ENCODE measurements at regions not wholly inside any gene's neighbourhood (a gene's known extent, or its start where the extent isn't known, plus 50 kb on each side); places are given as distances from the start of the nearest gene placed in this dataset.
"Not testable (repeated sequence)": the region's sequence is repeated elsewhere in the genome, so short reads cannot be mapped to it uniquely, and the experiment has no call there.

DNA sequence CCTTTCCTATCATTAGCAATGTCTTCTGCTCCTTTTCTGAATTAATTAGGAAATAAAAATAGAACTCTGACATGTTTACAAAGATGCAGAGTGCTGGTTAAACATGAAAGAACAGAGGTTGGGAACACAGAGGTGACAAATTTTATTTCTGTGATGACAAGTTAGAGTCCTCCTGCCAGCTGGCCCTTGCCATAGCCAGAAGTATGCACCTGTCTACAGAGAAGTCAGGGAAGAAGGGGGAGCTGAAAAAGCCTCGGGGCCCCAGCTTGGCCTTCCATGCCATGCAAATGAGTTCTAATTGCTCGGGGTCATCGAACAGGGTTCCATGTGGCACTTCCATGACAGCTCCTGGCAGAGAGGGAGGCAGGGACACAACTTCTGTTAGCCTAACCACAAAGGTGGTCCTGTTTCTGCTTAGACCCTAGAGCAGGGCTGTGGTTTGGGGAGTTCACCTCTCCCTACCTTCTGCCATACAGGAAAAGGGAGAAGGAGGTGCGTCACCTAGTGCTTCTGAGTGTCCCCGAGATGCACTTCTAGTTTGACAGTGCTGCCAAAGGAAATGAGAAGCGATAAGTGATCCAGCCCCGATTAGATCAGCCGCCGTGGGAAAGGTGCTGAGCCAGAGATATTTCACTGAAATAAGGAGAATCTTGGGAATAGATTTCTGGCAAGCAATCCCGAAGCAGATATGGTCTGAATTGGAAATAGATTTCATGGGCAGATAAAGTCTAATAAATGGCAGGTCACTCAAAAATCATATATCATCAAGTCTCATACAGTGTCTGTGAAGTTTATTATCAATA lies 155.8 kb upstream of the FOXN3 start:
- DNase-seq (ENCODE audit: low spot score) (no peak), FAIRE-seq (no peak)

DNA sequence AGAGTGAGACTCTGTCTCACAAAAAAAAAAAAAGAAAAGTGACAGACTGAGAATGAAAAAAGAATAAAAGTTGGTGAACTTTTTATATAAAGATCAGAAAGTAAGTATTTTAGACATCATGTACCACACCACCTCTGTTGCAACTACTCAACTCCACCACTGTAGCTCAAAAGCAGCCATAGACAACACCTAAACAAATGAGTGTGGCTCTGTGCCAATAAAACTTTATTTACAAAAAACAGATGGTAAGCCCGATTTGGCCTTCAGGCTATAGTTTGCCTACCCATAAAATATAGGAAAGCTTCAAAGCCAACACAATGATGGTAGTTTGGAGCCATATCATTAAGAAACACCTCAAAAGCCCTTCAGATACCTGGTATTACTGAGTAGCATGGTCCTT lies 154.5 kb upstream of the FOXN3 start:
- no peak for FAIRE-seq
- DNase-seq (ENCODE audit: low spot score) = no peak

DNA sequence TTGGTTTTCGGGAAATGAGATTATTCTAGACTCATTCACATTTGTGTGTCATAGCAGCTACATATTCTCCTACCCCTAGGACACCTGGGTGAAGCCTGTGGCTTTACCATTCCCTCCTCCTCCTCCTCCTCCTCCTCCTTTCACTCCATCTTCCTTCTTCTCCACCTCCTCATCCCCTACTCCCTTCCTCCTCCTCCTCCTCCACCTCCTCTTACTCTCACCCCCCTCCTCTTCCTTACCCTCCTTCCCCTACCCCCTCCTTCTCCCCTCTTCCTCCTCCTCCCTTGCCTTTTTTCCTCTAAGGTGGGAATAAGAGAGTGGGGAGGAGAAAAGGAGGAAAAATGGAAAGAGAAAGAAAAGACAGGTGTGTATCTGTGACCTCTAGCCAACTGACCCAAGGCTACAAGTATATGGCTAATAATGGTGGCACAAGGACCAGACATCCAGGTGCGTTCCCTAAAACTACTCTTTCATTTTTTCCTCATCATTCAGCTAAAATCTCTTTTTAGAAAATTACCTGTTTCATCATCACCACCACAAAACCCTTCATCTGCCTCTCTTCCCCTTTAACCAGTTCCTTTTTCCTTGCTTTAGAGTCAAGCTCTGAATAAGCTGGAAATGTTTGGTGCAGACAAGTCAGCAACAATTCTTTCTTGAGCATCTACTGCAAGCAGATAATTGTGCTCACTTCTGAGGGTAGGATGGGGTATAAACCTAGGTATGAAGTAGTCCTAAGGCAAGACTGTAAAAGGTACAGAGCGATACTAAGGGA lies 149.8 kb upstream of the FOXN3 start:
- no peak for FAIRE-seq

DNA sequence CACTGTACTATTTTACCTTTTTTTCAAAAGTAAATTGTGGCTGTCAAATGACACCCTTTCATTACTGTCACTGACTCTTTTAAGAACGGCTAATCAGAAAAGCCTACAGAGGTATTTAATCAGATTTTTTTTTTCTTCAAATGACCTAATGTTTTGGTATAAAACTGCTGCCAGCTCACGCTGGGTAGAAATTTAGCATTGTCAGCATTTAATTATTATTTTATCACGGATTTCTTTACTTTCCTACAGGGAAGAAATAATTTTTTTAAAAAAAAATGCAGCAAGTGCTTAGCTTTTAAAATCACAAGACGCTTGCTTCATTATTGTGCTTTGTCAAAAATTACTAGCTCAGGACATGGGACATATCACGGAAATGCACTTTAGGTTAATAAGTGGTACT lies 149.1 kb upstream of the FOXN3 start:
- DNase-seq (ENCODE audit: low spot score) (no peak), FAIRE-seq (no peak)

More for the DNA sequence above, 149.8 kb upstream of the FOXN3 start:
- no peak for DNase-seq (ENCODE audit: low spot score)

DNA sequence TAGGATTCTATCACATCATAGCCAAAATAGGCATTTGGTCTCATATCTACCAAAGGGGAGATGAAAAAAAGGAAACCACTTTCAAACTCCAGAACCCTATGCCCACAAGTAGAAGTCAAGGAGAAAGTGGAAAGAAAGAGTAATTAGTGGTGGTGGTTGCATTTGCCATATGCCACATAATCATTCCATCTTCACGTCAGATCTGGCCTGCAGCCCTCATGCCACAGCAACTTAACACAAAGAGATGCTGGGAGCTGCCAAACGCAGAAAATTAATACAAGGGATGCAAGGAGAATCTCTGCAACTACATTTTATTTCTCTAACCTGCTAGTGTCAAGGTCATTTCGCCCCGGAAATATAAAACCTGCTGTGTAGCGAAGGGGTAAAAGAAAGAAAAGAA lies 148.6 kb upstream of the FOXN3 start:
- no peak for DNase-seq (ENCODE audit: low spot score)
- FAIRE-seq = no peak

DNA sequence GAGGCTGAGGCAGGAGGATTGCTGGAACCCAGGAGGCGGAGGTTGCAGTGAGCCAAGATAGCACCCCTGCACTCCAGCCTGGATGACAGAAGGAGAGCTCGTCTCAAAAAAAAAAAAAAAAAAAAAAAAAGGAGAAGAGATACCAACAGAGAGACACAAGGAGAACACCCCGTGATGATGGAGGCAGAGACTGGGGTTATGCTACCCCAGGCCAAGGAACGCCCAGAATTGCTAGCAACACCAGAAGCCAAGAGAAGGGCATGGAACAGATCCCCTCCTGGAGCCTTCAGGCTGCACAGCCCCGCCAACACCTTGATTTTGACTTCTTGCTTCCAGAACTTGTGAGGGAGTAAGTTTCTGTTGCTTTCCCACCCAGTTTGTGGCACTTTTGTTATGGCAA lies 148.0 kb upstream of the FOXN3 start:
- FAIRE-seq = no peak
- DNase-seq (ENCODE audit: low spot score) = no peak

- FAIRE-seq = no peak
These were observed 147.4 kb upstream of the FOXN3 start for GRCh38 chr14:89564286-89564957.

GRCh38 chr14:89563471-89563870 lies 146.4 kb upstream of the FOXN3 start:
- DNase-seq (ENCODE audit: low spot score) = no peak
- no peak for FAIRE-seq

More at GRCh38 chr14:89564286-89564957, 147.4 kb upstream of the FOXN3 start:
- no peak for DNase-seq (ENCODE audit: low spot score)

DNA sequence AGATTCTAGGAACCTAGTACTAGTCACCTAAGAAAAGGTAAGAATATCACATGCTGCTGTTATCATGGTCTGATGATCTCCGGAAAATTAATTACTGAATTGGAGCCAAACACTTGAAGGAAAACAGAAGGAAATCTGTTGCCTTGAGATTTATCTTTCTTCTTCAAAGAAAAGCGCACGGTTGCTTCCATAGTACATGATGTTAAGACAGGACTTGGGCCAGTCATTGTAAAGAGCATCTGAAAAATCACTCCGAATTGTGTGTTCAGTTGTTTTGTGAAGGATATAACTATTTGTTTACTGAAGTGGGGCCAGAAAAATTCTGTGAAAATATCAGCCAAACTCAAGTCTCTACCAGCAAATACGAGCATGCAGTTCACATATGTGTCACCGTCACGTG lies 134.9 kb upstream of the FOXN3 start:
- no peak for FAIRE-seq
- no peak for DNase-seq (ENCODE audit: low spot score)

DNA sequence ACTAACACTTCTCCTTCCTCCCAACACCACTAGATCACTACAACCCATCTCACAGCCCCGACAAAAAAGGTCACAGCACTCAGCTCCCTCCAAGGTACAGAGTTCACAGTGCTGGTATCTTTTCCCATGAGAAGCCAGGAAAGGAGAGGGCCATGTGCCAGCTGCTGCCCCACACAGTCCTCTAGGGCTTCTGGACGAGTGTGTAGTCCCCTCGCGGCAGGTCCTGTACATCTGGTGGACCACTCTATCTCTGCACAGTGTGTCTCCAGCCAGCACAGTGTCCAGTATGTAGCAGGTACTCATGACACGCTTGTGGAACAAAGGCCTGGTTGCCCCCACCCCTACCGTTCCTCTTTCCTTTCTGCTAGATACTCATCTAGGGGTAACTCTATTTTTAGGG lies 134.4 kb upstream of the FOXN3 start:
- no peak for FAIRE-seq
- no peak for DNase-seq (ENCODE audit: low spot score)

GRCh38 chr14:89550821-89551220 lies 133.8 kb upstream of the FOXN3 start:
- FAIRE-seq (no peak), DNase-seq (ENCODE audit: low spot score) (no peak)

DNA sequence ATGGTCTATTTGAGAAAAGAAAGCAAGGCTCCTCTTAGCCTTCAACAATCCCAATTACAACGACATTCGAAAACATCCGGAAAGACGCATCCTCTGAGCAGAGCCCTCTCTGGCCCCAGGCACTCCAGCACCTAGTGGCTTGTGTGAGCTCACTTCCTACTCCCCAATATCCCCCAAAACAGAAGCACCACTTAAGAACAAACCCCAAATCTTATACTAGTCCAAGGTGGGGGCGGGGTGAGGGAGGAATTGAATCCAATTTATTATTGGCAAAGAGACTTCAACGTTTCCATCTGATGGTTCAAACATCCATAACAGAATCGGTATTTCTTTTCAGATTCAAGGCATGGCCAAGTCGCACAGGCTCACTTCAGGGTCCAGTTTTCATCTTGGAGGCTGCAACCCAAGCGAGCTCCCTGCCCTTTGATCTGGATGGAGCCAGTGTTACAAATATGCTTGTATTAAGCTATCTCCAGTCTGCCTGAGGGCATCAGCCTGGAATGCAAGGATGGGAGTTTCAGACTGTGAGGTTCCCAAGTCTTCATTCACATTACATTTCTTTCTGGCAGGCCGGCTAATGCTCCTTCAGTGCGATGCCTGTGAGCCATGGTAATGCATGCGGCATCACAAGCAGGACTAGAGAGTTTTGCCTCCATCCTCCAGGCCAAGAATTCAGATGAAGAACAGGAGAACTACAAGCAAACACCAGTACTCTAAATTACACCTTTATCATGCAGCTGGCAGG lies 132.5 kb upstream of the FOXN3 start:
- no peak for FAIRE-seq
- DNase-seq (ENCODE audit: low spot score) = no peak

DNA sequence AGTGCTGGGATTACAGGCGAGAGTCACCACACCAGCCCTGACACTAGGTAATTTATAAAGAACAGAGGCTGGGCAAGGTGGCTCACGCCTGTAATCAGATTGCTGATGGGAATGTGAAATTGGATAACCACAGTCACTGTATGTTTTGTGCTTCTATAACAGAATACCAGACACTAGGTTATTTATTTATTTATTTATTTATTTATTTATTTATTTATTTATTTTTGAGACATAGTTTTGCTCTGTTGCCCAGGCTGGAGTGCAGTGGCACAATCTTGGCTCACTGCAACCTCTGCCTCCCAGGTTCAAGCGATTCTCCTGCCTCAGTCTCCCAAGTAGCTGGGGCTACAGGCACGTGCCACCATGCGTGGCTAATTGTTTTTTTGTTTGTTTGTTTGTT lies 130.0 kb upstream of the FOXN3 start:
- not testable (repeated sequence) for DNase-seq (ENCODE audit: low spot score); FAIRE-seq

GRCh38 chr14:89544636-89545301 lies 127.7 kb upstream of the FOXN3 start:
- DNase-seq (ENCODE audit: low spot score) (no peak), FAIRE-seq (no peak)

GRCh38 chr14:89543425-89543790 lies 126.4 kb upstream of the FOXN3 start:
- DNase-seq (ENCODE audit: low spot score) = no peak
- FAIRE-seq = no peak

DNA sequence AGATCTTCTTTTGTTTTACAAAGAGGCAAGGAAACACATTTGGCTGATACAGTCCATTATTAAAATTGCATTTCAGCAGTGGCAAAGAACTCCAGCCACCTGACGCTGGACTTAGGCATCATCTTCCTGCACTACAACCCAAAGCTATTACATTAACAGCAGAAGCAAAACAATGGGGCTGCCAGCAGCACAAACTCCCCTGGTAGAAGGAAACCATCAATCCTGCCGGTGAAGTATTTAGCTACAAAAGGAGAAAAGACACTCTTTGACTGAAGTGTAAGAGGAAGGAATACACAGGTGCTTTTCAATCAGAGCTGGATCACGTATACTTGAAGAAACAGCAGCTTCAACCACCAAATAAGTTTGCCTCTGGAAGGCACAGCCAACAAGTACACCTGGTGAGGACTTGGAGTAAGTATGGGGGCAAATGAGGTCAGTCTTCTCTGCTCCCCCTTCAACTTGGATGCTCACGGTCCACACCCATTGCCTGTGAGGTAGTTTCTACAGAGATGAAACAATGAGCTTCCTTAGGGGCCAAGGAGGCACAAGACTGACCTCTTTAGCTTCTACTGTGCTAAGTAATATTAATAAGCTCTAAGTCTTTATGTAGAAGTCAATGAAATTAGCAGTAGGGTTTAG lies 125.9 kb upstream of the FOXN3 start:
- FAIRE-seq (no peak), DNase-seq (ENCODE audit: low spot score) (no peak)

GRCh38 chr14:89540830-89541470 lies 123.9 kb upstream of the FOXN3 start:
- FAIRE-seq (no peak), DNase-seq (ENCODE audit: low spot score) (peak; percentile 12)

GRCh38 chr14:89540009-89540829 lies 123.2 kb upstream of the FOXN3 start:
- FAIRE-seq (no peak), DNase-seq (ENCODE audit: low spot score) (no peak)

DNA sequence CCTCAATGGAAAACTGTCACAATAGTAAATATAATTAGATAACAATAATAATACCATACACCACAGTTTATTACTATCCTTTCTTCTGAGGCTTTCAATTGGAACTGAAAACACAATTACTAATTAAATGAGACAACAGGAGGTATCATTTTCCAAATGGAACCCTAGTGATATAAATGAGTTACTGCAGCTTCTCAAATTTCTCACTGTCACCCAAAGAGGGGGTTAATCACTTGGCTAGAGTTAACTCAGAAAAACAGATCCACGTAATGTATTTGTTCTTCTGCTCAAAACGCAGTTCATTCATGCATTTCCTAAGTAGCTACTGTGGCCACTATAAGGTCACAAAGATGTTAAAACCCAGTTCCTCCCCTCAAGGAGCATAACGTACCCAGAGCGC lies 120.9 kb upstream of the FOXN3 start:
- FAIRE-seq = no peak
- no peak for DNase-seq (ENCODE audit: low spot score)
